NCI-H2171 (cell line): ENCODE measurements at regions not wholly inside any gene's neighbourhood (a gene's known extent, or its start where the extent isn't known, plus 50 kb on each side); places are given as distances from the start of the nearest gene placed in this dataset.

ENCODE experiments used
- DNase-seq: peaks from one replicate; lab custom pipeline; 2025; lab: John Stamatoyannopoulos, UW

DNA sequence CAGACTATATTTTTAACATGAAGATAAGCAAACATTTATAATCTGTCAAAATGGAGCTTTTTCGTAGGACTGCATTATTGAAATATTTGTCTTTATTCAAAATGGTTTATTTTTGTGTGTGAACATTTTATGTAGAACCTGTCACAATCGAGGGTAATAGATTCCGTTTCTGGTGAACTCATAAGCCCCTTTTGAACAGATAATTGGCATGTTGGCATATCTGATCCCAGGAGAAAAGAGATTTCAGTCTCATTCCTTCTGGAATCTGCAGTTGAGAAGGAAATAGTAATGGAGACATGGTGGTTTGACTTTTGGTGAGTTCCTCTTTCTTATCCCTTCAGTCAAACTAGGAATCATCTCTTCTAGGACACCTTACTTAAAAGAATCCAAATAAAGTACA, 427.9 kb upstream of the B3GALT2 start:
- no peak for DNase-seq

DNA sequence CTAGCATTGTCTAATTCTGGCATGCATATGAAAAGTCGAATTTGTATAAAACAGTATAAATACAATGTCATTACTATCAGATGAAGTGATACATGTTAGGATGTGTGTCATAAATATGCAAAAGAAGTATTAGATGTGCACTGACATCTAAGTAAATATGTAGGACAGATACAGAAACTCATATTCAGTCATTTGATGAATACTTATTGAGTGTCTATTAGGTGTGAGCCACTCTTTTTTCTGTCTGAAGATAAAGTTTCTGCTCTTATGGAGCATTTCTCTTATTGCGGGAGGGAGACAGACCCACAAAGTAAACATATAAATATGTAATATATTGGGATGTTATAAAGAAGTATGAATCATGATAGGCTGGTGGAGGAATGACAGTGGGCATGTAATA, 426.6 kb upstream of the B3GALT2 start:
- no peak for DNase-seq

DNA sequence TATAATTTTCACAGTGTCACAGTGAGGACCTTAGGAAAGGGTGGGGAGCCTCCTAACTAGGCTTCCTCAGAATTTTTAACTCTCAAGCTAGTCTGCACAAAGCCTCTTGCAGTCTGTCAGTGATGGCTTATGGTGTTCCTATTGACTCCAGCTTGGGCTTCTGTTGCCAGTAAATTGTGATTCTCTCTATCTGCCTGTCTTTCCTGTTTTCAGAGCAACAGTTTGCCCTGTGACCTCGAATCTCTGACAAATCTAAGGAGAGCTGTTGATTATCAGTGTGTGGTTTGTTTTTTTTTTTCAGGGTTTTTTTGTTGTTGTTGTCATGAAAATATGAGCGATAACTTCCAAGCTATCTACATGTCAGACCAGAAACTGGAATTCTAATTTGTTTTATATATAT, 423.2 kb upstream of the B3GALT2 start:
- DNase-seq: no peak

DNA sequence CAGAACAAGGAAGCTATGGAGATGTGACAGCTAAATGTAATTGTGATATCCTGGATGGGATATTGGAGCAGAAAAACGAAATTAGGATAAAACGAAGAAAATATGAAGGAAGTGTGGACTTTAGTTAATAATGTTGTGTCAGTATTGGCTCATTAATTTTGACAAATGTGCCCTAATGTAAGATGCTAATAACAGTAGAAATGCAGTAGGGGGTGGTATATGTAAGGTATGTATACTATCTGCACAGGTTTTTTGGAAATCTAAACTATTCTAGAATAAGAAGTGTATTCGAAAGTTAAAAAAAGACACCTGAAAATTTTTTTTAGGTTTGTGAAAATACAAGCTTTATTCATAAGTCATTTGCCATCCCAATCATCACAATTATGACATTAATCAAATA, 421.4 kb upstream of the B3GALT2 start:
- DNase-seq: no peak

DNA sequence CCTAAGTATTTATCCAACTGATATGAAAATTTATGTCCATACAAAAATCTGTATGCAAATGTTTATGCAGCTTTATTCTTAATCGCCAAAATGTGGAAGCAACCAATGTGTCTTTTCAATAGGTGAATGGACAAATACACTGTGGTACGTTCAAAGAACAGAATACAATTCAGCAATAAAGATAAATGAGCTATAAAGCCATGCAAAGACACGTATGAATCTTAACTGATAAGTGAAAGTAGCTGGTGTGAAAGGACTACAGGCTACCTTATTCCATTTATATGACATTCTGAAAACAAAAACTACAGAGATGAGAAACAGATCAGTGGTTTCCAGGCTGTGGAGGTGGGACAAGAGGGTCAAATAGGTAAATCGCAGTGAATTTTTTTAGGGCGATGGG, 419.6 kb upstream of the B3GALT2 start:
- no peak for DNase-seq

DNA sequence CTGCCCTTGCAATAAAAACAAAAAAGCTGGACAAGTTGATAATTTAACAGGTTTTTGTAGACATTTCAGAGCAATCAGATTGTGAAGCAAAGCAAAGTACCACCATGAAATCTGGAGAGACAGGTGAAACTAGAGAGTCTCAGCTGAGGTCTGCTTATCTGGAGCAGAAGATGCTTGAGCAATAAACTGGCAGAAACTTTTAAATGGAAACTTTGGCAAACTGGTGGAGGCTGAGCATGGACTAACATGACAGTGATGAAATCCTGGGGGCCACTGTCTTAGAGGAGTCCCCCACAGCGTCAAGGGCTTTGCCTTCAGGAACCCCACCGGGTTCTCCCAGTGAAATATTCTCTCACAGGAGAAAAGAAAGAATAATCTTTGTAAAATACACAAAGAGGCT, 416.3 kb upstream of the B3GALT2 start:
- DNase-seq: no peak

DNA sequence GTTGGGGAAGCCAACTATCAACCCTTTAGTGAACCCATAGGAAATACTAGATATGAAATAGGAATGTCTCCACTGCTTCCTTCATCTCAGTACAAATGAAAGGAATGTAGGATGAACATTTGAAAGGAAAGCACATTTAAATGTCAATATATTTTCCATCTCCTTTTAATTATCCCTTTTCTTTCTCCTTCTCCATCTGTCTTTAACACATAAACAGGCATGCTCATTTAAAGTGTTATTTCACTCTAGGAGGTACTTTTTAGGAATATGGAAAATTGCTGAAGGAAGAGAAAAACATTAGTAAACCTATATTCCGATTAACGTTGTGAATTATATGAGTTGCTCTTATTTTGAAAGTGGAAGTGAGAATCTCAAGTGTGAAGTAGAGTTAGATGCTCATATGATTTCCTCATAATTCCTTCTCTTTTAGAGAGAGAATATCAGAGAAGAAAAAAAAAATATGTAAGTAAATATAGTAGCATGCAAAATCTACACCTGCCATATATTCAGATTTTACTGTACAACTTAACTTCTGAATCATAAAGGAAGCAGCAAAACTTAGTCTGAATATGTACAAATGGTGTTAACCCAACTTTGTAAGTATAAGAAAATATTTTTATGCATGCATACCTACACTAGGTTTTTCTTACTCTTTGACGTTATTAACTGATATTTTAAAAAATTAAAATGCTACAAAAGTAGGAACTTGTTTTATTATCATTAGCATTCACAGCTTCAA, 406.9 kb upstream of the B3GALT2 start:
- DNase-seq: no peak

DNA sequence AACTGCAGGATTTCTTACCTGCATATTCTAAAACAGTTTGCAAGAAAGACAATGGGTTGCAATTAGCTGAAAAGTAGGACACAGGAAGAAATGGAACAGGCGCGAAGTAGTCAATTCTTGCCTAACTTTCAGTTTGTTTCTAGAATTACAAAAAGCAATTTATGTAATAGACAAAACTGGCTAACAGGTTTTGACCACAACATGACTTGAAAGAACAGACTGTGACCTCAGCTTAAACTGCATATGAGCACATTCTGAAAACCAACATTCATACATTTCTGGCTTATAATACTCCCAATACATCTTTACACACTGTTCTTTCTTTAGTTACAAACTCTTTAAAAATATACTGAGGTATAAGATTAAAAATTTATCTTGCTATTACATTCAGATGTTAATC, 405.9 kb upstream of the B3GALT2 start:
- no peak for DNase-seq

GRCh38 chr1:193590102-193590501, 403.7 kb upstream of the B3GALT2 start:
- DNase-seq: no peak

- no peak for DNase-seq
These were observed 403.2 kb upstream of the B3GALT2 start for GRCh38 chr1:193589597-193590040.

GRCh38 chr1:193588311-193589082, 402.1 kb upstream of the B3GALT2 start:
- DNase-seq: no peak

DNA sequence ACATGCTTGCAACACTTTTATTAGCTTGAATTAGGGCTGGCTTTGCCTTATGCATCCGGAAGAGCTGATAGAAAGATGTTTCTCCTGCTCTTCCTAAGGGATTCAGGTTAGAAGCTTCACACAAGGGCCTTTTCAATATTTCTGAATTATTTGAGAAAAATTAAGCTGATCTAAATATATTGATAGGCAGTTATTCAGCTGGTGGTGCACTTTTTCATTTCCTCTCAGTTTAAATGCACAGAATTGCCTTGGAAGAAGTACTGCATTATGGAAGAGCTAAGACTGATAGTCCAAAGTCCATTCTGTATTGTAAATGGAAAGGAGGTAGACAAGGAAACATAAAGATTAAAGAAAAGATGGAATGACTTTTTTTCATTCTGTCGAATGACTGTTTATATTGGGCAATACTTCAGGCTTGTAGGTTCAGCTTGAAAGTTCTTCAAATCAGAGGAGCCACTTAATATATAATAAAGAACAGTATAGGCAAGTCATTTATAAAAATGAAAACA, 398.4 kb upstream of the B3GALT2 start:
- DNase-seq: no peak

DNA sequence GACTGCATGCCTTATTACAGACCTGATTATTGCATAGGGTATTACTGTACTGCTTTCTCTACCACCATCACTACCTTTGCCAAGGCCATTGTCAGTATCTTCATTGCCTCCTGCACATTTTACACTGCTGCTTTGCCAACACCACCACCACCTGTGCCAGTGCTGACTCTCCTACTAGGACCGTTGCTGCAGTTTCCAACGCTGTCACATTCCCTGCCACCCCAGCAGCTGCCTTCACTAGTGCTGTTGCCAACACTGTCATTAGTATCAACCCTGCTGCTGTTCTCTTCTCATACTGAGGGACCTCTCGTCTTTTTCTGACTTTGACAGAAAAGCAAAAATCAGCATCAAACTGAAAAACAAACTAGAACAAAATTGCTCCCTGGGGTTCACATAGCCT, 394.9 kb upstream of the B3GALT2 start:
- no peak for DNase-seq

- DNase-seq: no peak
These were observed 394.0 kb upstream of the B3GALT2 start for GRCh38 chr1:193580419-193580818.

DNA sequence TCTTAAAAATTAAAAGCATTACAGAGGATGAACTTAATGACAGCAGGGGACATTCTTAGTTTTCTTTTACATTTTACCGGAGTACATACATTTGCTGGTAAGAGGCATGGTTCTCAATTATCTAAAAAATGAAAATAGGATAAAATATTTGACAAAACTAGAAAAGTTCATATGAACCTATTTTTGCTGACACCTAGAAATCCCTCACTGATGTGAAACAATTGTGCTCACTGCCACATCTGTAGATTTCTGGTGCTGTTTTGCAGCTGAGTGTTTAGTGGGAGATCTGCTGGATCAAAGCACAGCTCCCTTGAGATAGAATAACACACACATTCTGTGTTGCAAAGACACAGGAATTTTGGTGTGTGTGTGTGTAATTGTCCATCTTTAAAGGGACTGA, 392.9 kb upstream of the B3GALT2 start:
- DNase-seq: no peak

DNA sequence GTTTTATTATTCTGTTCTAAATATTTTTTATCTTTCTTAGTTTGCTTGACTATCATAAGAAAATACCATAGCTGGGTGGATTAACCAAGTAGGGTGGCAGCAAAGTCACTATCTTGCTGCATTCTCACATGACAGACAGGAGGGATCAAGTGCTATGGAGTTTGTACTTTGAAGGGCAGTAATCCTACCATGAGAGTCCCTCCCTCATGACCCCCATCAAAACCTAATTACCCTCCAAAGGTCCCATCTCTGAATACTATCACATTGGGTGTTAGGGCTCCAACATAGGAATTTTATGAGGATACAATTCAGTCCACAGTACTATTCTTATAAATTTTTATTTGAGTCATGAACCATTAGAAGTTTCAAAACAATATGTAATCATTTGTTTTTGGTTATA, 388.5 kb upstream of the B3GALT2 start:
- no peak for DNase-seq

GRCh38 chr1:193569983-193570269, 383.5 kb upstream of the B3GALT2 start:
- DNase-seq: no peak

- DNase-seq: no peak
These were observed 382.9 kb upstream of the B3GALT2 start for GRCh38 chr1:193569096-193569982.

GRCh38 chr1:193568512-193568911, 382.1 kb upstream of the B3GALT2 start:
- DNase-seq: no peak

DNA sequence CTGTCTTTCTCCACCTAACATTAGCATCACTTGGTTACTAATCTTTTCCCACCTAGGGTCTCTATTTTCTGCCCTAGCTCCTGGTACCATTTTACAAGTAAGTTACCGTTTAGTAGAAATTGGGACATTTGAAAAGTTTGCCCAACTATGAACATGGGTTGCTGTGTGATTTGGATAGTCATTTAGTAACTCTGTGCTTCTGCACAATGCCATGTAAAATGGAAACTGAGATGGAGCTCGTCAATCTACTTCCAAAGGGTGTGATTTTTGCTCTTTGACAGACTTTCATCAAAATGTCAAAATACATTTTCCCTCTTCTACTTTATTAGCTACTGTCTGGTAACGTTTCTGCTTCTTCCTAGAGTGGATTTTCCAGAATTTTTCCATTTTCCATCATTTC, 381.5 kb upstream of the B3GALT2 start:
- no peak for DNase-seq

GRCh38 chr1:193566735-193567134, 380.3 kb upstream of the B3GALT2 start:
- no peak for DNase-seq

DNA sequence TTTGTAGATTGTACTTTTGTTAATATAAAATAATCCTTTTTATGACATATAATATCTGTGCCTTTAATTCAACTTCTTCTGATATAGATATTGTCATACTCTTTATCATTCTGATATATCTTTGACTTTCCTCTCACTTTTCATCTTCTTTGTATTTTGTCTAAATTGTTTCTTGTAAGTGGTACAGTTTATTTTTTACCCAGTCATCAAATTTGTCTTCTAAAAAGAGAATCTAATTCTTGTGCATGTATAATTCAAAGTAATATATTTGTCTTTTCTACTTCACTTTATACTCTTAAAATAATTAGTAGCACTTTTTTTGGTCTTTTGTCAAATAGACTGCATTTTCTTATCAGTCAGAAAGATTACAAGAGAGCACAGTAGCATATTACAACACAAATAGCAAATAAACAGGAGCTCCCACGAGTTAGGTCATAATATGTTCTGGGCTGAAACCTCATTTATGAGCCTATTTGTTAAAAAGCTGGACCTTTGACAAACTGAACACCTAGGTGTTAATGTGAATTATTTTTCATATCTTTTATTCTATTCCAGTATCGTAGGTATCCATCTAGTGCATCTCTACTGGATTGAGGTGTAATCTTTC, 379.7 kb upstream of the B3GALT2 start:
- DNase-seq: no peak
